ENCODE measurements at regions not wholly inside any gene's neighbourhood (a gene's known extent, or its start where the extent isn't known, plus 50 kb on each side); places are given as distances from the start of the nearest gene placed in this dataset.

GRCh38 chr2:145034511-145034910 is 514.6 kb upstream of the ZEB2 start:
- TF ChIP-seq, protein P1, sequence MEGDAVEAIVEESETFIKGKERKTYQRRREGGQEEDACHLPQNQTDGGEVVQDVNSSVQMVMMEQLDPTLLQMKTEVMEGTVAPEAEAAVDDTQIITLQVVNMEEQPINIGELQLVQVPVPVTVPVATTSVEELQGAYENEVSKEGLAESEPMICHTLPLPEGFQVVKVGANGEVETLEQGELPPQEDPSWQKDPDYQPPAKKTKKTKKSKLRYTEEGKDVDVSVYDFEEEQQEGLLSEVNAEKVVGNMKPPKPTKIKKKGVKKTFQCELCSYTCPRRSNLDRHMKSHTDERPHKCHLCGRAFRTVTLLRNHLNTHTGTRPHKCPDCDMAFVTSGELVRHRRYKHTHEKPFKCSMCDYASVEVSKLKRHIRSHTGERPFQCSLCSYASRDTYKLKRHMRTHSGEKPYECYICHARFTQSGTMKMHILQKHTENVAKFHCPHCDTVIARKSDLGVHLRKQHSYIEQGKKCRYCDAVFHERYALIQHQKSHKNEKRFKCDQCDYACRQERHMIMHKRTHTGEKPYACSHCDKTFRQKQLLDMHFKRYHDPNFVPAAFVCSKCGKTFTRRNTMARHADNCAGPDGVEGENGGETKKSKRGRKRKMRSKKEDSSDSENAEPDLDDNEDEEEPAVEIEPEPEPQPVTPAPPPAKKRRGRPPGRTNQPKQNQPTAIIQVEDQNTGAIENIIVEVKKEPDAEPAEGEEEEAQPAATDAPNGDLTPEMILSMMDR (IDR thresholded peaks at IDR 0.05 in 2 of 3, conservative IDR thresholded peaks at IDR 0.05 in 1 of 3; ENCODE audit: borderline replicate concordance in 1 of 3, insufficient read depth in 1 of 3, low read depth in 2 of 3, low read length in 2 of 3), result no peak
- TF ChIP-seq EZH2phosphoT487 (IDR thresholded peaks at IDR 0.05; ENCODE audit: borderline replicate concordance), result no peak
- no peak for TF ChIP-seq RAD21 (IDR thresholded peaks at IDR 0.05; ENCODE audit: low read depth)
- TF ChIP-seq ELF1 (IDR thresholded peaks at IDR 0.05; ENCODE audit: borderline replicate concordance, low read depth), result no peak
- TF ChIP-seq JUND (IDR thresholded peaks at IDR 0.05), result no peak
- no peak for TF ChIP-seq EZH2 (IDR thresholded peaks at IDR 0.05)
- TF ChIP-seq, protein P2, sequence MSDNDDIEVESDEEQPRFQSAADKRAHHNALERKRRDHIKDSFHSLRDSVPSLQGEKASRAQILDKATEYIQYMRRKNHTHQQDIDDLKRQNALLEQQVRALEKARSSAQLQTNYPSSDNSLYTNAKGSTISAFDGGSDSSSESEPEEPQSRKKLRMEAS (IDR thresholded peaks at IDR 0.05), result no peak
- TF ChIP-seq POLR2AphosphoS5 (IDR thresholded peaks at IDR 0.05; ENCODE audit: low read depth, low read length), result no peak
- no peak for TF ChIP-seq POLR2A (IDR thresholded peaks at IDR 0.05; ENCODE audit: borderline replicate concordance, extremely low read depth, insufficient read depth, insufficient read length)
